Ishikawa (cell line): ENCODE measurements at regions not wholly inside any gene's neighbourhood (a gene's known extent, or its start where the extent isn't known, plus 50 kb on each side); places are given as distances from the start of the nearest gene placed in this dataset.

Experiments used
- CEBPB ChIP-seq: IDR thresholded peaks from 2 replicates; pipeline ENCODE4 v1.6.1; 2012
- CREB1 ChIP-seq: IDR thresholded peaks from 2 replicates; pipeline ENCODE4 v1.6.1; 2012; ENCODE audit warnings: low read depth
- EGR1 ChIP-seq: IDR thresholded peaks from 2 replicates; pipeline ENCODE4 v1.6.1; 2012
- EP300 ChIP-seq: IDR thresholded peaks from 2 replicates; pipeline ENCODE4 v1.6.1; 2012; ENCODE audit warnings: borderline replicate concordance
- FOXM1 ChIP-seq: IDR thresholded peaks from 2 replicates; pipeline ENCODE4 v1.6.1; 2012; ENCODE audit warnings: low read depth, borderline replicate concordance
- NFIC ChIP-seq: IDR thresholded peaks from 2 replicates; pipeline ENCODE4 v1.6.1; 2012
- RAD21 ChIP-seq: IDR thresholded peaks from 2 replicates; pipeline ENCODE4 v1.6.1; 2012; ENCODE audit warnings: low read depth
- TAF1 ChIP-seq: IDR thresholded peaks from 2 replicates; pipeline ENCODE4 v1.6.1; 2012; ENCODE audit warnings: low read depth, mild to moderate bottlenecking
- TCF12 ChIP-seq: IDR thresholded peaks from 2 replicates; pipeline ENCODE4 v1.6.1; 2012; ENCODE audit warnings: low read depth
- TEAD4 ChIP-seq: IDR thresholded peaks from 2 replicates; pipeline ENCODE4 v1.6.1; 2012
- YY1 ChIP-seq: IDR thresholded peaks from 2 replicates; pipeline ENCODE4 v1.6.1; 2012; ENCODE audit warnings: low read depth
- ZBTB7A ChIP-seq: IDR thresholded peaks from 2 replicates; pipeline ENCODE4 v1.6.1; 2012; ENCODE audit warnings: low read depth
- TF ChIP-seq, protein P1 (sequence below): IDR thresholded peaks from 2 replicates; pipeline ENCODE4 v1.6.1; 2012
- TF ChIP-seq, protein P2 (sequence below): IDR thresholded peaks from 2 replicates; pipeline ENCODE4 v1.6.1; 2012; ENCODE audit warnings: low read depth, mild to moderate bottlenecking
- TF ChIP-seq, protein P3 (sequence below): IDR thresholded peaks from 2 replicates; pipeline ENCODE4 v1.6.1; 2012

DNA sequence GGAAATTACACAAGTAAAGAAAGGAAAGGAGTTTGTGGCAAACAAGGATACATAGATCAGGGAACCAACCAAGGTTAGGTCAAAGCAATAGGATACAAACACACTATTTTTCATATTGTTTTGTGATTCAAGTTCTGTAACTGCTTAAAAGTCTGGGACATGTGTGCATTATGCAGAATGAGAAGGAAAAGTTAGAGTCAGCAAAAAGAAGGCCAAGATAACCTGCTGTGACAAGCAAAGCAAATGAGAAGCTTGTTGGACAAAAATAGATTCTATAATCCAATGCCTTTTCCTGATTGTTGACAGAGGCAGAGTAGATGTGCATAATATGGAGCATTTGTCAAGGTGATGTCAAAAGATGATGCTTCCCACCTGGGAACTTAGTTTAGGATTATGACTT is 556.0 kb upstream of the CXADR start:
- TF ChIP-seq FOXM1: no peak
- TF ChIP-seq RAD21: no peak

DNA sequence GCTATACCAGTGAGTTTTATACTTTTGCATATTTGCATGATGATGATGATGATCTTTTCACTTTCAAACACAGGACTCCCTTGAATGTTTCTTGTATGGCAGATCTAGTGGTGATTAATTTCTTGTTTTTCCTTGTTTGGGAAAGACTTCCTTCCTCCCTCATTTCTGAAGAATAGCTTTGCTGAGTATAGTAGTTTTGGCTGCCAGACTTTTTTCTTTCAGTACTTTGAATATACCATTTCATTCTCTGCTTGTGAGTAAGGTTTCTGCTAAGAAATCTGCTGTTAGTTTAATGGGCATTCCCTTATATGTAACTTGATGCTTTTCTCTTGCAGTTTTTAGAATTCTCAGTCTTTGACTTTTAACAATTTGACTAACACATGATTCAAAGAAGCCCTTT is 547.4 kb upstream of the CXADR start:
- TF ChIP-seq NFIC: no peak
- TF ChIP-seq CREB1: no peak
- TF ChIP-seq, protein P1, sequence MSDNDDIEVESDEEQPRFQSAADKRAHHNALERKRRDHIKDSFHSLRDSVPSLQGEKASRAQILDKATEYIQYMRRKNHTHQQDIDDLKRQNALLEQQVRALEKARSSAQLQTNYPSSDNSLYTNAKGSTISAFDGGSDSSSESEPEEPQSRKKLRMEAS: no peak
- TF ChIP-seq FOXM1: no peak
- TF ChIP-seq YY1: no peak
- no peak for TF ChIP-seq CEBPB
- no peak for TF ChIP-seq EGR1
- no peak for TF ChIP-seq TEAD4
- TF ChIP-seq ZBTB7A: no peak
- TF ChIP-seq, protein P2, sequence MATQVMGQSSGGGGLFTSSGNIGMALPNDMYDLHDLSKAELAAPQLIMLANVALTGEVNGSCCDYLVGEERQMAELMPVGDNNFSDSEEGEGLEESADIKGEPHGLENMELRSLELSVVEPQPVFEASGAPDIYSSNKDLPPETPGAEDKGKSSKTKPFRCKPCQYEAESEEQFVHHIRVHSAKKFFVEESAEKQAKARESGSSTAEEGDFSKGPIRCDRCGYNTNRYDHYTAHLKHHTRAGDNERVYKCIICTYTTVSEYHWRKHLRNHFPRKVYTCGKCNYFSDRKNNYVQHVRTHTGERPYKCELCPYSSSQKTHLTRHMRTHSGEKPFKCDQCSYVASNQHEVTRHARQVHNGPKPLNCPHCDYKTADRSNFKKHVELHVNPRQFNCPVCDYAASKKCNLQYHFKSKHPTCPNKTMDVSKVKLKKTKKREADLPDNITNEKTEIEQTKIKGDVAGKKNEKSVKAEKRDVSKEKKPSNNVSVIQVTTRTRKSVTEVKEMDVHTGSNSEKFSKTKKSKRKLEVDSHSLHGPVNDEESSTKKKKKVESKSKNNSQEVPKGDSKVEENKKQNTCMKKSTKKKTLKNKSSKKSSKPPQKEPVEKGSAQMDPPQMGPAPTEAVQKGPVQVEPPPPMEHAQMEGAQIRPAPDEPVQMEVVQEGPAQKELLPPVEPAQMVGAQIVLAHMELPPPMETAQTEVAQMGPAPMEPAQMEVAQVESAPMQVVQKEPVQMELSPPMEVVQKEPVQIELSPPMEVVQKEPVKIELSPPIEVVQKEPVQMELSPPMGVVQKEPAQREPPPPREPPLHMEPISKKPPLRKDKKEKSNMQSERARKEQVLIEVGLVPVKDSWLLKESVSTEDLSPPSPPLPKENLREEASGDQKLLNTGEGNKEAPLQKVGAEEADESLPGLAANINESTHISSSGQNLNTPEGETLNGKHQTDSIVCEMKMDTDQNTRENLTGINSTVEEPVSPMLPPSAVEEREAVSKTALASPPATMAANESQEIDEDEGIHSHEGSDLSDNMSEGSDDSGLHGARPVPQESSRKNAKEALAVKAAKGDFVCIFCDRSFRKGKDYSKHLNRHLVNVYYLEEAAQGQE: no peak
- TF ChIP-seq RAD21: no peak
- TF ChIP-seq TAF1: no peak
- TF ChIP-seq TCF12: no peak
- TF ChIP-seq, protein P3, sequence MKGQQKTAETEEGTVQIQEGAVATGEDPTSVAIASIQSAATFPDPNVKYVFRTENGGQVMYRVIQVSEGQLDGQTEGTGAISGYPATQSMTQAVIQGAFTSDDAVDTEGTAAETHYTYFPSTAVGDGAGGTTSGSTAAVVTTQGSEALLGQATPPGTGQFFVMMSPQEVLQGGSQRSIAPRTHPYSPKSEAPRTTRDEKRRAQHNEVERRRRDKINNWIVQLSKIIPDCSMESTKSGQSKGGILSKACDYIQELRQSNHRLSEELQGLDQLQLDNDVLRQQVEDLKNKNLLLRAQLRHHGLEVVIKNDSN: no peak
- no peak for TF ChIP-seq EP300

DNA sequence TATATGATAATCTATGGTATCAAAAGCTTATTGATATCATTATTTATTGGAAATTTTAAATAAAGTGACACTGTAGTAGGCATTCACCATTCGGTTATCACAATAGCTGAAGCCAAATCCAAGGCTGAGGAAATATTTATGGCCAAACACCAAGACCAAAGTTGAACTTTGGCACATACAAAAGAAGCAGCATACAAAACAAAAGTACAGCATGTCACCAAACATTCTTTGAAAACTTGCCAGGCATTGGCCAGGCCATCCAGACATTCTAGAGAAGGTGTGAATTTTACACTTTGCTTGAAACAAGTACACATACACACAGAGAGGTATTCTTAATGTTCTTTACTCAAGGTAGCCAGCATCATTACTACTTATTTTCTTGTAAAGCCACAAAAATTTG is 544.4 kb upstream of the CXADR start:
- no peak for TF ChIP-seq CEBPB
- no peak for TF ChIP-seq TCF12
- no peak for TF ChIP-seq EGR1
- TF ChIP-seq TEAD4: no peak
- TF ChIP-seq, protein P1: no peak
- TF ChIP-seq YY1: no peak
- TF ChIP-seq RAD21: no peak
- no peak for TF ChIP-seq TAF1
- no peak for TF ChIP-seq NFIC
- TF ChIP-seq ZBTB7A: no peak
- no peak for TF ChIP-seq CREB1
- TF ChIP-seq, protein P3: no peak
- no peak for TF ChIP-seq FOXM1
- TF ChIP-seq EP300: no peak
- TF ChIP-seq, protein P2: no peak

DNA sequence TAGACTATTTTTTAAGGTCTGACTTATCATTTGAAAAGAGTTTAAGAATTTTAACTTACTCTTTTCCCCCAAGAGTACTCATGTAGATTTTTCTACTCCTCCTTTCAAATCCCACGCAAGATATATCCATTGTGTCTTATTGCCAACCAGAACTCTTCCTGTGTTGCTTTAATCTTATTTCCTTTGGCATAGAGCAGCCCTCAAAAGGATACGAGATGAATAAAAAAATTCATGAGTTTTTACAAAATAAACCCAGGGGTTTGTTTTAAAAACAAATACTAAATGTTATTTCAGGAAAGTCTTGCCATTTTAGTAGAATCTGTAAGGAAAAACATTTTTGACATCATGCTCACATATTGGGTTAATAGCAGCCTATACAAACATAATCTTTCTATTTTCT is 543.2 kb upstream of the CXADR start:
- TF ChIP-seq TCF12: no peak

DNA sequence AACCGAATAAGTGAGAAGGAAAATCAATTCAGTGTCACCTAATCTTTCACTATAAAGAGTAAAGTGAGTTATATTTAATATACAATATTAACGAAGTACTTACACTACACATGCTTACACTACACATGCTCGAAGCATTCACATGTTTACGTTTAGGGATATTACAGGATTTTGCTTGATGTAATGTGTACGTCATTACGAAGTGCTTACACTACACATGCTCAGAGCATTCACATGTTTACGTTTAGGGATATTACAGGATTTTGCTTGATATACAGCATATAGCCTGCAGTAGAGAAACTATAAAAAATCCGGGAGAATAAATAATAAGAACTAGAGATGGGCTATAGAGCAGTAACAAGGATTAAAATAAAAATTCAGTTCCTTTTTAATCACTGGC is 538.8 kb upstream of the CXADR start:
- no peak for TF ChIP-seq TCF12
- TF ChIP-seq RAD21: no peak
- TF ChIP-seq CREB1: no peak
- no peak for TF ChIP-seq ZBTB7A
- TF ChIP-seq, protein P2: no peak
- TF ChIP-seq CEBPB: no peak
- no peak for TF ChIP-seq EP300
- TF ChIP-seq, protein P1: no peak
- TF ChIP-seq, protein P3: no peak
- TF ChIP-seq FOXM1: no peak
- TF ChIP-seq TEAD4: no peak
- no peak for TF ChIP-seq NFIC
